K562 (cell line): ENCODE measurements at regions not wholly inside any gene's neighbourhood (a gene's known extent, or its start where the extent isn't known, plus 50 kb on each side); places are given as distances from the start of the nearest gene placed in this dataset.

Experiments
- ATAC-seq: fragments of 200-7000 bp; cut with Tn5 transposase; 3 replicates; pipeline ENCODE4 v1.9.1; 2020; ENCODE audit warnings: moderate library complexity
- BruUV-seq: library from RNA; stranded (reverse); fragments of 400-500 nt; replicated peaks from 2 replicates; lab custom pipeline; 2021; lab: Mats Ljungman, UMichigan
- CTCF ChIA-PET: fragments of 300-600 bp; formaldehyde crosslinking; extraction: SDS; loops from one replicate; lab custom pipeline; 2021; ENCODE audit warnings: low intra/inter-chr PET ratio; lab: Yijun Ruan, JAX
- POLR2A ChIA-PET: fragments of 300-600, 350-650 bp; sonication (Branson Sonifier 250); formaldehyde crosslinking; extraction: SDS; loops from one replicate; lab custom pipeline; 2021; ENCODE audit warnings: antibody characterized with exemption, inconsistent platforms; lab: Yijun Ruan, JAX
- DNase-seq, 4 experiments: peaks; one replicate each; pipeline versions ENCODE4 v3.0.0 to v3.0.0-alpha.2; 2011 to 2018; ENCODE audit warnings: low spot score in 3 of 4, mixed read lengths in 3 of 4; ENCODE audit errors: extremely low read depth in 1 of 4
- FAIRE-seq: peaks from 2 replicates; lab custom pipeline; 2011; peaks lifted over from hg19 to GRCh38; lab: Jason Lieb, UNC
- H2AFZ ChIP-seq: 2 replicates; pipeline ENCODE4 v1.6.0; 2011; ENCODE audit warnings: low read depth, low read length, control low read depth, inconsistent platforms
- H3K27ac ChIP-seq: fragments of 200-600 bp; 3 replicates; pipeline ENCODE4 v1.8.0; 2011; ENCODE audit warnings: low read depth, mild to moderate bottlenecking, control low read depth, inconsistent platforms, low read length, moderate library complexity, mixed read lengths; ENCODE audit errors: extremely low read depth
- H3K27me3 ChIP-seq, 2 experiments: fragments of 300-600 bp in 1 of 2; 2 replicates in 1 of 2; 3 replicates in 1 of 2; pipeline versions ENCODE4 v1.6.0 to v1.8.0; 2011; ENCODE audit warnings: inconsistent platforms in 2 of 2, low read length in 2 of 2, mild to moderate bottlenecking in 1 of 2, mixed read lengths in 1 of 2, moderate library complexity in 1 of 2; ENCODE audit not compliant: control insufficient read depth in 2 of 2, insufficient read depth in 2 of 2
- H3K36me3 ChIP-seq: fragments of 300-600 bp; 3 replicates; pipeline ENCODE4 v1.8.0; 2011; ENCODE audit warnings: mild to moderate bottlenecking, low read length, inconsistent platforms; ENCODE audit not compliant: control insufficient read depth, insufficient read depth
- H3K4me1 ChIP-seq, 2 experiments: fragments of 200-600 bp in 1 of 2; replicated peaks in 1 of 2; 2 replicates in 1 of 2; 3 replicates in 1 of 2; pipeline versions ENCODE4 v1.5.1 to v1.8.0; 2011; ENCODE audit warnings: inconsistent platforms in 2 of 2, low read length in 2 of 2, mild to moderate bottlenecking in 1 of 2, mixed read lengths in 1 of 2, moderate library complexity in 1 of 2; ENCODE audit not compliant: control insufficient read depth in 2 of 2, insufficient read depth in 2 of 2
- H3K4me2 ChIP-seq: 2 replicates; pipeline ENCODE4 v1.6.1; 2011; ENCODE audit warnings: low read length, control low read depth, inconsistent platforms, mixed read lengths; ENCODE audit not compliant: insufficient read depth
- H3K4me3 ChIP-seq: fragments of 200-600 bp; sonication (generic), shearing (Covaris generic); 2 replicates; pipeline ENCODE4 v1.5.1; 2016; ENCODE audit warnings: control low read depth, inconsistent platforms
- H3K79me2 ChIP-seq: fragments of 200-600 bp; 3 replicates; pipeline ENCODE4 v1.8.0; 2011; ENCODE audit warnings: low read length, inconsistent platforms; ENCODE audit not compliant: control insufficient read depth, insufficient read depth
- H3K9ac ChIP-seq, 2 experiments: 2 replicates each; pipeline versions ENCODE4 v1.6.0 to v1.6.1; 2011; ENCODE audit warnings: low read depth in 2 of 2, low read length in 2 of 2, control low read depth in 1 of 2, inconsistent platforms in 1 of 2, mild to moderate bottlenecking in 1 of 2, mixed read lengths in 1 of 2; ENCODE audit not compliant: insufficient read depth in 1 of 2
- H3K9me1 ChIP-seq: one replicate; pipeline ENCODE4 v1.6.0; 2011; ENCODE audit warnings: inconsistent platforms, mild to moderate bottlenecking, low read length, moderate library complexity; ENCODE audit not compliant: control insufficient read depth, insufficient read depth
- H3K9me3 ChIP-seq: replicated peaks from 2 replicates; pipeline ENCODE4 v1.5.1; 2011; ENCODE audit warnings: low read depth, low read length, inconsistent platforms; ENCODE audit not compliant: control insufficient read depth, insufficient read depth
- H4K20me1 ChIP-seq: replicated peaks from 2 replicates; pipeline ENCODE4 v1.6.1; 2011; ENCODE audit warnings: low read length, inconsistent platforms, mixed read lengths; ENCODE audit not compliant: control insufficient read depth, insufficient read depth
- BRD9 ChIP-seq: fragments of 450-650 bp; IDR thresholded peaks from 2 replicates; pipeline ENCODE4 v1.6.1; 2018; ENCODE audit warnings: low read depth; ENCODE audit not compliant: partially characterized antibody
- DACH1 ChIP-seq: fragments of 450-650 bp; IDR thresholded peaks from 2 replicates; pipeline ENCODE4 v1.6.1; 2018; ENCODE audit not compliant: partially characterized antibody
- MYNN ChIP-seq, 2 experiments: sonication (generic); formaldehyde crosslinking in 1 of 2; IDR thresholded peaks; 2 replicates each; pipeline versions ENCODE4 v1.5.0 to v1.6.1; 2016 to 2020; ENCODE audit warnings: antibody characterized with exemption in 1 of 2, missing genetic modification reagents in 1 of 2
- NR2C2 ChIP-seq, 2 experiments: fragments of 200-800 bp in 1 of 2; sonication (Bioruptor generic) in 1 of 2; sonication (generic) in 1 of 2; formaldehyde crosslinking in 1 of 2; IDR thresholded peaks; 2 replicates each; pipeline versions ENCODE4 v1.6.1 to v1.8.0; 2016 to 2022; ENCODE audit warnings: mild to moderate bottlenecking in 1 of 2, missing compliant biosample characterization in 1 of 2, missing genetic modification characterization in 1 of 2, missing genetic modification reagents in 1 of 2
- NR2F6 ChIP-seq: fragments of 450-650 bp; formaldehyde crosslinking; IDR thresholded peaks from 2 replicates; pipeline ENCODE4 v1.4.0; 2020; ENCODE audit warnings: mild to moderate bottlenecking
- POLR2AphosphoS2 ChIP-seq: IDR thresholded peaks from 2 replicates; pipeline ENCODE4 v1.6.1; 2012; ENCODE audit warnings: low read length, improper control_type of control experiment
- PTBP1 ChIP-seq: fragments of 200-400 bp; formaldehyde crosslinking; IDR thresholded peaks from 2 replicates; pipeline ENCODE4 v1.6.1; 2017; ENCODE audit warnings: low read depth, low read length
- RBM25 ChIP-seq: fragments of 200-400 bp; formaldehyde crosslinking; IDR thresholded peaks from 2 replicates; pipeline ENCODE4 v1.6.1; 2018; ENCODE audit warnings: low read length, low read depth, moderate library complexity; ENCODE audit not compliant: severe bottlenecking
- TFAM ChIP-seq: fragments of 250-450 bp; sonication (Bioruptor Pico); conservative IDR thresholded peaks from 2 replicates; pipeline ENCODE4 v1.5.0; 2021; ENCODE audit warnings: mild to moderate bottlenecking, moderate library complexity
- ZNF324 ChIP-seq: fragments of 250-450 bp; sonication (Bioruptor Pico); IDR thresholded peaks from 2 replicates; pipeline ENCODE4 v1.4.0; 2020; ENCODE audit warnings: mild to moderate bottlenecking
- ZNF589 ChIP-seq: fragments of 200-800 bp; sonication (Bioruptor generic); IDR thresholded peaks from 2 replicates; pipeline ENCODE4 v1.6.1; 2016; ENCODE audit warnings: low read depth, missing genetic modification characterization, missing compliant biosample characterization
- WGBS: fragments of 100-300 bp; shearing (Covaris generic); methylation state at CpG from one replicate; pipeline ENCODE4 v1.1.6; 2016; ENCODE audit warnings: low coverage, mixed read lengths; ENCODE audit not compliant: insufficient coverage; ENCODE audit errors: missing lambda C conversion rate; 5-methylcytosine and 5-hydroxymethylcytosine counted together
- in situ Hi-C: fragments of 300-500 bp; cut with MboI; formaldehyde crosslinking; loops from 4 replicates; pipeline ENCODE4 v1.15.0; 2018; ENCODE audit warnings: inconsistent platforms, mixed read lengths
- intact Hi-C: fragments of 100-400 bp; cut with micrococcal nuclease; formaldehyde crosslinking; loops from 2 replicates; pipeline ENCODE4 v1.14.2; 2022
- TF ChIP-seq, protein P1 (sequence below): fragments of 450-650 bp; IDR thresholded peaks from 2 replicates; pipeline ENCODE4 v1.6.1; 2016; ENCODE audit warnings: borderline replicate concordance
- TF ChIP-seq, protein P2 (sequence below): fragments of 450-650 bp; IDR thresholded peaks from 2 replicates; pipeline ENCODE4 v1.6.1; 2016; ENCODE audit warnings: antibody characterized with exemption
- TF ChIP-seq, protein P3 (sequence below): fragments of 250-450 bp; sonication (Bioruptor Pico); IDR thresholded peaks from 2 replicates; pipeline ENCODE4 v1.8.0; 2022; ENCODE audit warnings: inconsistent platforms

DNA sequence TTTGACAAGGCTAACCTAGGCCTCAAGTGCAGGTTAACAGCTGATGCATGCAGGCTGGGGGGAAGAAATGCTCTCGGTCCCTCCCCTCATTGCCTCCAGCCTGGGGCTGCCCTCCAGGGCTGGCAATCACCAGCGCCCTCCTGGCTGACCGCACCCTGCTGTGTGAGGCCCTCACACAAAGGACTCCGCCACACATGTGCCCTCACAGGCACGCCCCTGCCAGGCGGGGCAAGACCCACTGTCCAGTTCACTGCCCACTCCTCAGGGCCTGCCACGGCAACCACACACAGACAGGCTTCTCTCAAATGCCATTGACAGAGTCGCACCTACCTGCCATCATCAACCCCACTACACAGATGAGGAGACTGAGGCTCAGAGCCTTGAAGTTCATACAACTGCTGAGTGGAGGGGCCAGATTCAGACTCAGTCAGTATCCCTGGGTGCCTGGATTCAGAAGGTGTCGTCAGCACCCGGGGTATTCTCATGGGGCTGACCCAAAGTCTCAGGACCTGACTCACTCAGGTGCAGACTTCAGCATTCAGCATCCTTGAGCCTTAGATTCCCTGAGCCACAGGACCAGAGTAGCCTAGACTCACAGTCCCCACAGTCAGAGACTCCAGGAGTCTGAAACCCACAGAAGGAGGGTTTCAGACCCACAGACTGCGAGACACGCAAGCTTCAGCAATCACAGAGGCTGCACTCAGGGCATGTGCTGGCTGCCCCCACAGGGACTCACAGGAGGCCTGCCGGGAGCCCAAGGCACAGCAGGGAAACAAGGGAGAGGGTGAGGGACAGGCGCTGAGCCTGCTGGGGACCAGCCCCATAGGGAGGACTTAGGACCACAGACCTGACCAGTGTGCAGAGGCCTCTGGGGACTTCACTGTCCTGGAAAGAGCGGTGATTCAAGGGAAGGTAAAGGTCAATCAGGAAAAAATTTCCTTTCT lies 458.0 kb downstream of the MATN1 start:
- DNase-seq (no peak), ATAC-seq (no peak), FAIRE-seq (no peak)
- Histone ChIP-seq H3K79me2 (no peaks in the 10 kb centered on the region), H3K9ac (no peak overlapping the region; a peak in 1 of 4 replicates), H2AFZ (no peak overlapping the region), H3K4me2 (no peak overlapping the region), H3K9me3 (no peaks in the 10 kb centered on the region), H4K20me1 (no peaks in the 10 kb centered on the region), H3K27me3 (peaks cover 0 to 19% of the 10 kb centered on the region in 2 experiments; a peak in 3 of 5 replicates), H3K4me1 (no peaks in the 10 kb centered on the region), H3K27ac (no peak overlapping the region), H3K36me3 (no peaks in the 10 kb centered on the region), H3K9me1 (peaks cover 2% of the 10 kb centered on the region), H3K4me3 (no peak overlapping the region)
- CTCF ChIA-PET: no interaction called here
- 4% methylated on average over 14 of the region's 15 CpGs for WGBS
- in situ Hi-C loops: no loop called here
- TF ChIP-seq DACH1 (no peak), ZNF589 (CRISPR knock-in tag) (no peak), NR2F6 (CRISPR knock-in tag) (no peak), POLR2AphosphoS2 (no peak), TFAM (CRISPR knock-in tag) (no peak), PTBP1 (no peak), ZNF324 (no peak), NR2C2 (CRISPR knock-in tag; IDR thresholded peaks at IDR 0.05) (no peak), NR2C2 (tag; IDR thresholded peaks at IDR 0.05) (no peak), MYNN (IDR thresholded peaks at IDR 0.05) (no peak), MYNN (CRISPR knock-in tag; IDR thresholded peaks at IDR 0.05) (no peak), BRD9 (no peak), RBM25 (no peak)
- TF ChIP-seq, protein P1, sequence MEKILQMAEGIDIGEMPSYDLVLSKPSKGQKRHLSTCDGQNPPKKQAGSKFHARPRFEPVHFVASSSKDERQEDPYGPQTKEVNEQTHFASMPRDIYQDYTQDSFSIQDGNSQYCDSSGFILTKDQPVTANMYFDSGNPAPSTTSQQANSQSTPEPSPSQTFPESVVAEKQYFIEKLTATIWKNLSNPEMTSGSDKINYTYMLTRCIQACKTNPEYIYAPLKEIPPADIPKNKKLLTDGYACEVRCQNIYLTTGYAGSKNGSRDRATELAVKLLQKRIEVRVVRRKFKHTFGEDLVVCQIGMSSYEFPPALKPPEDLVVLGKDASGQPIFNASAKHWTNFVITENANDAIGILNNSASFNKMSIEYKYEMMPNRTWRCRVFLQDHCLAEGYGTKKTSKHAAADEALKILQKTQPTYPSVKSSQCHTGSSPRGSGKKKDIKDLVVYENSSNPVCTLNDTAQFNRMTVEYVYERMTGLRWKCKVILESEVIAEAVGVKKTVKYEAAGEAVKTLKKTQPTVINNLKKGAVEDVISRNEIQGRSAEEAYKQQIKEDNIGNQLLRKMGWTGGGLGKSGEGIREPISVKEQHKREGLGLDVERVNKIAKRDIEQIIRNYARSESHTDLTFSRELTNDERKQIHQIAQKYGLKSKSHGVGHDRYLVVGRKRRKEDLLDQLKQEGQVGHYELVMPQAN: no peak
- TF ChIP-seq, protein P2, sequence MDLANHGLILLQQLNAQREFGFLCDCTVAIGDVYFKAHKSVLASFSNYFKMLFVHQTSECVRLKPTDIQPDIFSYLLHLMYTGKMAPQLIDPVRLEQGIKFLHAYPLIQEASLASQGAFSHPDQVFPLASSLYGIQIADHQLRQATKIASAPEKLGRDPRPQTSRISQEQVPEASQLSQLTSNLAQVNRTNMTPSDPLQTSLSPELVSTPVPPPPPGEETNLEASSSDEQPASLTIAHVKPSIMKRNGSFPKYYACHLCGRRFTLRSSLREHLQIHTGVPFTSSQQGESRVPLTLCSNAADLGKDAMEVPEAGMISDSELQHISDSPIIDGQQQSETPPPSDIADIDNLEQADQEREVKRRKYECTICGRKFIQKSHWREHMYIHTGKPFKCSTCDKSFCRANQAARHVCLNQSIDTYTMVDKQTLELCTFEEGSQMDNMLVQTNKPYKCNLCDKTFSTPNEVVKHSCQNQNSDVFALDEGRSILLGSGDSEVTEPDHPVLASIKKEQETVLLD: no peak
- TF ChIP-seq, protein P3, sequence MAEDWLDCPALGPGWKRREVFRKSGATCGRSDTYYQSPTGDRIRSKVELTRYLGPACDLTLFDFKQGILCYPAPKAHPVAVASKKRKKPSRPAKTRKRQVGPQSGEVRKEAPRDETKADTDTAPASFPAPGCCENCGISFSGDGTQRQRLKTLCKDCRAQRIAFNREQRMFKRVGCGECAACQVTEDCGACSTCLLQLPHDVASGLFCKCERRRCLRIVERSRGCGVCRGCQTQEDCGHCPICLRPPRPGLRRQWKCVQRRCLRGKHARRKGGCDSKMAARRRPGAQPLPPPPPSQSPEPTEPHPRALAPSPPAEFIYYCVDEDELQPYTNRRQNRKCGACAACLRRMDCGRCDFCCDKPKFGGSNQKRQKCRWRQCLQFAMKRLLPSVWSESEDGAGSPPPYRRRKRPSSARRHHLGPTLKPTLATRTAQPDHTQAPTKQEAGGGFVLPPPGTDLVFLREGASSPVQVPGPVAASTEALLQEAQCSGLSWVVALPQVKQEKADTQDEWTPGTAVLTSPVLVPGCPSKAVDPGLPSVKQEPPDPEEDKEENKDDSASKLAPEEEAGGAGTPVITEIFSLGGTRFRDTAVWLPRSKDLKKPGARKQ (CRISPR knock-in tag): no peak
- intact Hi-C loops: no loop called here
- BruUV-seq: no TSS peak
- POLR2A ChIA-PET: interaction anchor here (1.0 kb wide), 1 partner anchor 9 kb away, joined by 3 read pairs; no protein-coding TSS in a partner anchor
